Activated CD8-positive, alpha-beta T cell treated with anti-CD3 and anti-CD28 coated beads for 36 hours (primary cell): ENCODE measurements at regions not wholly inside any gene's neighbourhood (a gene's known extent, or its start where the extent isn't known, plus 50 kb on each side); places are given as distances from the start of the nearest gene placed in this dataset.

ENCODE experiments used
- ATAC-seq: fragments of 200-7000 bp; cut with Tn5 transposase; one replicate; pipeline ENCODE4 v1.10.0; 2021; ENCODE audit warnings: mild to moderate bottlenecking, moderate library complexity
- CTCF ChIA-PET: fragments of 350-600 bp; sonication (Branson Sonifier 250); formaldehyde crosslinking; loops from one replicate; lab custom pipeline; 2021; ENCODE audit warnings: antibody characterized with exemption; lab: Charles Lee
- POLR2A ChIA-PET: fragments of 350-600 bp; sonication (Branson Sonifier 250); formaldehyde crosslinking; loops from one replicate; lab custom pipeline; 2021; ENCODE audit warnings: antibody characterized with exemption; lab: Charles Lee
- DNase-seq: peaks from one replicate; pipeline ENCODE4 v3.0.0-alpha.2; 2020
- H3K27ac Mint-ChIP-seq: one replicate; pipeline ENCODE4 v1.8.0; 2021; ENCODE audit warnings: mild to moderate bottlenecking, mixed read lengths
- H3K27me3 Mint-ChIP-seq: one replicate; pipeline ENCODE4 v1.8.0; 2021; ENCODE audit warnings: mixed read lengths
- H3K36me3 Mint-ChIP-seq: one replicate; pipeline ENCODE4 v1.8.0; 2021; ENCODE audit warnings: low read depth, mixed read lengths
- H3K4me1 Mint-ChIP-seq: one replicate; pipeline ENCODE4 v1.8.0; 2021; ENCODE audit warnings: low read depth, mixed read lengths
- H3K4me3 Mint-ChIP-seq: one replicate; pipeline ENCODE4 v1.8.0; 2021; ENCODE audit warnings: mild to moderate bottlenecking, moderate library complexity, mixed read lengths
- H3K9me3 Mint-ChIP-seq: one replicate; pipeline ENCODE4 v1.8.0; 2021; ENCODE audit warnings: mixed read lengths
- intact Hi-C: fragments of 100-400 bp; cut with micrococcal nuclease; formaldehyde crosslinking; loops from one replicate; pipeline ENCODE4 v1.10.0; 2022
- TF ChIP-seq, protein P1 (sequence below): fragments of 200-600 bp; IDR thresholded peaks from one replicate; pipeline ENCODE4 v1.8.0; 2022; ENCODE audit warnings: antibody characterized with exemption, mild to moderate bottlenecking

DNA sequence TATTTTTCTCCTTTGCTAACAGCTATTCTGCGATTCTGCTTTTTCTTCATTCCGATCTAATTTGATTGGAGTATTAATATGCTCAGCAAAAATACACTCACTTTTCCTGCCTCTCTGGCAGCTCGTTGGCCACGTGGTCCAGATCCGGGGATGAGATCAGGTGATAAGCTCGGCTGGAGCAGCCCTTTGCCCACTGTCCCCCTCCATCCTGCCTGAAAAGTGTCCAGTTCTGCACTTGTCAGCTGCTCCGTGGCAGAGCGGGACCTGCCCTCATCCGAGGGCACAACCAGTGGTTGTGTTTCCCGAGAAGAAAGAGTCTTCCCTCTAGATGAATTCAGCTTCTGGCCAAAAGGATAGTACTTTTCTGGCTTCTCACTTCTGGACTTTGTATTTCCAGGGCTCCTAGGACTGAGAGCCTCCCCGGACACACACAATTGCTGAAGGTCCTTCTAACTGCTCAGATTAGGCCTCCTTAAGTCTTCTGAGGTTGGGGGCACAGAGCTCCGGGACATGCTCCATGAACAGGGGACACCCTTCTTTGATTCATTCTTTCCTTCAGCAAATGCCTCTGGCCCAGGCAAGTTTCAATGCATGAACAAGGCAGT, 103.9 kb upstream of the ALDH1A3 start:
- POLR2A ChIA-PET, result no interaction called here
- Mint-ChIP-seq H3K27me3 (no peaks in the 10 kb centered on the region), H3K4me3 (no peak overlapping the region), H3K4me1 (no peaks in the 10 kb centered on the region), H3K27ac (no peak overlapping the region), H3K9me3 (no peaks in the 10 kb centered on the region), H3K36me3 (no peaks in the 10 kb centered on the region)
- DNase-seq (no peak), ATAC-seq (no peak)
- intact Hi-C loops, result no loop called here
- CTCF ChIA-PET, result no interaction called here
- TF ChIP-seq, protein P1, sequence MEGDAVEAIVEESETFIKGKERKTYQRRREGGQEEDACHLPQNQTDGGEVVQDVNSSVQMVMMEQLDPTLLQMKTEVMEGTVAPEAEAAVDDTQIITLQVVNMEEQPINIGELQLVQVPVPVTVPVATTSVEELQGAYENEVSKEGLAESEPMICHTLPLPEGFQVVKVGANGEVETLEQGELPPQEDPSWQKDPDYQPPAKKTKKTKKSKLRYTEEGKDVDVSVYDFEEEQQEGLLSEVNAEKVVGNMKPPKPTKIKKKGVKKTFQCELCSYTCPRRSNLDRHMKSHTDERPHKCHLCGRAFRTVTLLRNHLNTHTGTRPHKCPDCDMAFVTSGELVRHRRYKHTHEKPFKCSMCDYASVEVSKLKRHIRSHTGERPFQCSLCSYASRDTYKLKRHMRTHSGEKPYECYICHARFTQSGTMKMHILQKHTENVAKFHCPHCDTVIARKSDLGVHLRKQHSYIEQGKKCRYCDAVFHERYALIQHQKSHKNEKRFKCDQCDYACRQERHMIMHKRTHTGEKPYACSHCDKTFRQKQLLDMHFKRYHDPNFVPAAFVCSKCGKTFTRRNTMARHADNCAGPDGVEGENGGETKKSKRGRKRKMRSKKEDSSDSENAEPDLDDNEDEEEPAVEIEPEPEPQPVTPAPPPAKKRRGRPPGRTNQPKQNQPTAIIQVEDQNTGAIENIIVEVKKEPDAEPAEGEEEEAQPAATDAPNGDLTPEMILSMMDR, result no peak

- ChIA-PET POLR2A (no interaction called here), CTCF (no interaction called here)
- ATAC-seq, result no peak
- TF ChIP-seq, protein P1, result no peak
- intact Hi-C loops, result no loop called here
- Mint-ChIP-seq H3K4me1 (no peaks in the 10 kb centered on the region), H3K27me3 (peaks cover 2% of the 10 kb centered on the region), H3K36me3 (no peaks in the 10 kb centered on the region), H3K4me3 (no peak overlapping the region), H3K9me3 (no peaks in the 10 kb centered on the region), H3K27ac (no peak overlapping the region)
- DNase-seq, result no peak
These were observed 101.8 kb upstream of the ALDH1A3 start for GRCh38 chr15:100777821-100778220.

DNA sequence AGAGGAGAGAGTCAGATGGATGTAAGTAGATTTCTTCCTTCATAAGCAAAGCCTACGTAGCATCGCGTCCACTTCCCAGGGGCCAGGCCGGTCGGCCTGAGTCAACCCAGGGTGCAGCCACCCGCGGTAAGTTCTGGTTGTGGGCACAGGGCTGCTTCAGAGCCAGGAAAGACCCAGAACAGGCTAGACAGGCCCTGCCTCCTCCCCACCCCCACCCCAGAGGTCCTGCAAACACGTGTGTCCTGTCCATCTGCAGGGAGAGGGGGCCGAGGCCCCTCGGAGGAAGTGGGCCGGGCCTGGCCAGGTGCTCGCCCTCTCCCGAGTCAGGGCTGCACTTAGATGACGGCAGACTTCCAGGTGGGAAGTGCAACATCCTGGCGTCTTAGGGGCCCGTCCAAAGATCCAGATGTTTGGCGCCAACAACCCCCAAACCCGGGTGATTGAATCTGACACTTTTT, 100.8 kb upstream of the ALDH1A3 start:
- ChIA-PET CTCF (no interaction called here), POLR2A (no interaction called here)
- TF ChIP-seq, protein P1, result no peak
- ATAC-seq, result no peak
- Mint-ChIP-seq H3K9me3 (no peaks in the 10 kb centered on the region), H3K4me1 (no peaks in the 10 kb centered on the region), H3K27ac (no peak overlapping the region), H3K4me3 (no peak overlapping the region), H3K36me3 (no peaks in the 10 kb centered on the region), H3K27me3 (peaks cover 2% of the 10 kb centered on the region)
- intact Hi-C loops, result no loop called here
- no peak for DNase-seq

- DNase-seq (no peak), ATAC-seq (no peak)
- H3K9me3 Mint-ChIP-seq, result no peaks in the 10 kb centered on the region
- TF ChIP-seq, protein P1, result no peak
- POLR2A ChIA-PET, result interaction anchor here (1.0 kb wide), 1 partner anchor 192 kb away, joined by 3 read pairs; no protein-coding TSS in a partner anchor
- CTCF ChIA-PET, result no interaction called here
- H3K36me3 Mint-ChIP-seq, result no peaks in the 10 kb centered on the region
- H3K4me1 Mint-ChIP-seq, result no peaks in the 10 kb centered on the region
- no peak overlapping the region for H3K27ac Mint-ChIP-seq
- H3K27me3 Mint-ChIP-seq, result peaks cover 2% of the 10 kb centered on the region
- no peak overlapping the region for H3K4me3 Mint-ChIP-seq
- intact Hi-C loops, result no loop called here
These were observed 100.1 kb upstream of the ALDH1A3 start for GRCh38 chr15:100779331-100780207.
